Type B pancreatic cell (in vitro differentiated cells): ENCODE measurements at regions not wholly inside any gene's neighbourhood (a gene's known extent, or its start where the extent isn't known, plus 50 kb on each side); places are given as distances from the start of the nearest gene placed in this dataset.

Experiments used
- DNase-seq: peaks from one replicate; pipeline ENCODE4 v3.0.0; 2021; ENCODE audit warnings: mixed read lengths; ENCODE audit not compliant: unreplicated experiment; ENCODE audit errors: extremely low spot score
- H3K27ac Mint-ChIP-seq: 2 replicates; pipeline ENCODE4 v1.8.0; 2021; ENCODE audit warnings: mild to moderate bottlenecking, mixed read lengths
- H3K27me3 Mint-ChIP-seq: 2 replicates; pipeline ENCODE4 v1.8.0; 2021; ENCODE audit warnings: mixed read lengths
- H3K36me3 Mint-ChIP-seq: 2 replicates; pipeline ENCODE4 v1.8.0; 2021; ENCODE audit warnings: mixed read lengths
- H3K4me1 Mint-ChIP-seq: one replicate; pipeline ENCODE4 v1.8.0; 2021; ENCODE audit warnings: mixed read lengths; ENCODE audit not compliant: unreplicated experiment
- H3K4me3 Mint-ChIP-seq: 2 replicates; pipeline ENCODE4 v1.8.0; 2021; ENCODE audit warnings: mild to moderate bottlenecking, mixed read lengths
- H3K9me3 Mint-ChIP-seq: 2 replicates; pipeline ENCODE4 v1.8.0; 2021; ENCODE audit warnings: mixed read lengths
- TF ChIP-seq, protein P1 (sequence below): fragments of 200-600 bp; sonication (generic); conservative IDR thresholded peaks from 2 replicates; pipeline ENCODE4 v1.5.0; 2021; ENCODE audit warnings: antibody characterized with exemption, mild to moderate bottlenecking

DNA sequence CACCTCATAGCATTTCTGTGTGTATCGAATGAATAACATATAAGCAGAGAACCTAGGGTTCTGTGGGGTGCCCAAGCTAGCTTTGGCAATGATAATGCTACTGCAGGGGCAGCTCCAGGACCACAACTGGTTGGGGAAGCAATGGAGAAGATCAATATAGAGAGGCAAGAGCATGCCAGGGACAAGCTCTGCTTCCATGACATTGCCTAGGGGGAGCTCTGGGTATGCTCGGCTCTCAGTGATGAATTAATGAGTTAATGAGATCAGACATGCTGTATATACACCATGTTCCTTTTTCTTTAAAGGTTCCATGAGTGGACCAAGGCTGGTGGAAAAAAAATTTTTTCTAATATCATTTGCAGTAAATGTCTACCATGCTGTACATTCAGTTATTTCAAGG, 618.4 kb downstream of the BCL11A start:
- H3K27ac Mint-ChIP-seq, result no peak overlapping the region
- H3K4me3 Mint-ChIP-seq, result no peak overlapping the region
- peaks cover 4% of the 10 kb centered on the region for H3K9me3 Mint-ChIP-seq
- H3K4me1 Mint-ChIP-seq, result no peaks in the 10 kb centered on the region
- no peaks in the 10 kb centered on the region for H3K27me3 Mint-ChIP-seq
- TF ChIP-seq, protein P1, sequence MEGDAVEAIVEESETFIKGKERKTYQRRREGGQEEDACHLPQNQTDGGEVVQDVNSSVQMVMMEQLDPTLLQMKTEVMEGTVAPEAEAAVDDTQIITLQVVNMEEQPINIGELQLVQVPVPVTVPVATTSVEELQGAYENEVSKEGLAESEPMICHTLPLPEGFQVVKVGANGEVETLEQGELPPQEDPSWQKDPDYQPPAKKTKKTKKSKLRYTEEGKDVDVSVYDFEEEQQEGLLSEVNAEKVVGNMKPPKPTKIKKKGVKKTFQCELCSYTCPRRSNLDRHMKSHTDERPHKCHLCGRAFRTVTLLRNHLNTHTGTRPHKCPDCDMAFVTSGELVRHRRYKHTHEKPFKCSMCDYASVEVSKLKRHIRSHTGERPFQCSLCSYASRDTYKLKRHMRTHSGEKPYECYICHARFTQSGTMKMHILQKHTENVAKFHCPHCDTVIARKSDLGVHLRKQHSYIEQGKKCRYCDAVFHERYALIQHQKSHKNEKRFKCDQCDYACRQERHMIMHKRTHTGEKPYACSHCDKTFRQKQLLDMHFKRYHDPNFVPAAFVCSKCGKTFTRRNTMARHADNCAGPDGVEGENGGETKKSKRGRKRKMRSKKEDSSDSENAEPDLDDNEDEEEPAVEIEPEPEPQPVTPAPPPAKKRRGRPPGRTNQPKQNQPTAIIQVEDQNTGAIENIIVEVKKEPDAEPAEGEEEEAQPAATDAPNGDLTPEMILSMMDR, result no peak
- DNase-seq, result no peak
- H3K36me3 Mint-ChIP-seq, result no peaks in the 10 kb centered on the region

GRCh38 chr2:59933948-59934347, 619.5 kb downstream of the BCL11A start:
- Mint-ChIP-seq H3K9me3 (peaks cover 4% of the 10 kb centered on the region), H3K36me3 (no peaks in the 10 kb centered on the region), H3K4me1 (no peaks in the 10 kb centered on the region), H3K27me3 (no peaks in the 10 kb centered on the region), H3K27ac (no peak overlapping the region), H3K4me3 (no peak overlapping the region)
- TF ChIP-seq, protein P1, result no peak
- no peak for DNase-seq

GRCh38 chr2:59932341-59932740, 621.1 kb downstream of the BCL11A start:
- H3K36me3 Mint-ChIP-seq, result no peaks in the 10 kb centered on the region
- DNase-seq, result no peak
- H3K27me3 Mint-ChIP-seq, result no peaks in the 10 kb centered on the region
- H3K27ac Mint-ChIP-seq, result no peak overlapping the region
- TF ChIP-seq, protein P1, result no peak
- H3K9me3 Mint-ChIP-seq, result peaks cover 4% of the 10 kb centered on the region
- H3K4me1 Mint-ChIP-seq, result no peaks in the 10 kb centered on the region
- no peak overlapping the region for H3K4me3 Mint-ChIP-seq

GRCh38 chr2:59930430-59930829, 623.0 kb downstream of the BCL11A start:
- no peak for DNase-seq
- TF ChIP-seq, protein P1, result no peak
- Mint-ChIP-seq H3K4me3 (no peak overlapping the region), H3K9me3 (peaks cover 4% of the 10 kb centered on the region), H3K27ac (no peak overlapping the region), H3K4me1 (peaks cover 6% of the 10 kb centered on the region), H3K27me3 (no peaks in the 10 kb centered on the region), H3K36me3 (no peaks in the 10 kb centered on the region)

- TF ChIP-seq, protein P1, result no peak
- no peak overlapping the region for H3K4me3 Mint-ChIP-seq
- no peak overlapping the region for H3K27ac Mint-ChIP-seq
- H3K36me3 Mint-ChIP-seq, result no peaks in the 10 kb centered on the region
- H3K4me1 Mint-ChIP-seq, result peaks cover 21% of the 10 kb centered on the region
- peaks cover 4% of the 10 kb centered on the region for H3K9me3 Mint-ChIP-seq
- DNase-seq, result no peak
- no peaks in the 10 kb centered on the region for H3K27me3 Mint-ChIP-seq
Observed at GRCh38 chr2:59926731-59927130, 626.7 kb downstream of the BCL11A start.

- TF ChIP-seq, protein P1, result no peak
- Mint-ChIP-seq H3K9me3 (peaks cover under 1% of the 10 kb centered on the region), H3K36me3 (no peaks in the 10 kb centered on the region), H3K4me3 (no peak overlapping the region), H3K27me3 (no peaks in the 10 kb centered on the region), H3K4me1 (peaks cover 31% of the 10 kb centered on the region), H3K27ac (no peak overlapping the region)
- DNase-seq, result no peak
Observed at GRCh38 chr2:59925321-59925720, 628.1 kb downstream of the BCL11A start.
